Nephron progenitor cell (in vitro differentiated cells): ENCODE measurements at regions not wholly inside any gene's neighbourhood (a gene's known extent, or its start where the extent isn't known, plus 50 kb on each side); places are given as distances from the start of the nearest gene placed in this dataset.

Source experiments
- DNase-seq: peaks from one replicate; pipeline ENCODE4 v3.0.0; 2021
- H3K27ac Mint-ChIP-seq: 2 replicates; pipeline ENCODE4 v1.8.0; 2021; ENCODE audit warnings: mild to moderate bottlenecking, moderate library complexity, mixed read lengths
- H3K27me3 Mint-ChIP-seq: 2 replicates; pipeline ENCODE4 v1.8.0; 2021; ENCODE audit warnings: mild to moderate bottlenecking, low read depth, mixed read lengths; ENCODE audit not compliant: poor library complexity
- H3K36me3 Mint-ChIP-seq: 2 replicates; pipeline ENCODE4 v1.8.0; 2021; ENCODE audit warnings: low read depth, mixed read lengths
- H3K4me1 Mint-ChIP-seq: 2 replicates; pipeline ENCODE4 v1.8.0; 2021; ENCODE audit warnings: mixed read lengths
- H3K4me3 Mint-ChIP-seq: 2 replicates; pipeline ENCODE4 v1.8.0; 2021; ENCODE audit warnings: mild to moderate bottlenecking, moderate library complexity, mixed read lengths
- H3K9me3 Mint-ChIP-seq: 2 replicates; pipeline ENCODE4 v1.8.0; 2021; ENCODE audit warnings: mild to moderate bottlenecking, moderate library complexity, mixed read lengths
- CTCF ChIP-seq: fragments of 200-600 bp; sonication (generic); IDR thresholded peaks from 2 replicates; pipeline ENCODE4 v1.5.0; 2021; ENCODE audit warnings: antibody characterized with exemption

- DNase-seq, result no peak
- H3K9me3 Mint-ChIP-seq, result peaks cover 7% of the 10 kb centered on the region
- H3K27ac Mint-ChIP-seq, result peak overlapping the region; percentile 36
- H3K27me3 Mint-ChIP-seq, result no peaks in the 10 kb centered on the region
- H3K36me3 Mint-ChIP-seq, result no peaks in the 10 kb centered on the region
- no peak overlapping the region for H3K4me3 Mint-ChIP-seq
- peaks cover 12% of the 10 kb centered on the region for H3K4me1 Mint-ChIP-seq
- TF ChIP-seq CTCF, result no peak
Measured at GRCh38 chr10:1942478-1942877, 205.2 kb upstream of the ADARB2 start.

- Mint-ChIP-seq H3K27ac (no peak overlapping the region), H3K4me3 (no peak overlapping the region)
- DNase-seq, result no peak
Measured at GRCh38 chr10:1939016-1939415, 201.7 kb upstream of the ADARB2 start.

GRCh38 chr10:1938317-1938716, 201.0 kb upstream of the ADARB2 start:
- Mint-ChIP-seq H3K36me3 (no peaks in the 10 kb centered on the region), H3K27ac (no peak overlapping the region), H3K4me1 (peaks cover 12% of the 10 kb centered on the region), H3K4me3 (no peak overlapping the region), H3K27me3 (peaks cover 7% of the 10 kb centered on the region), H3K9me3 (no peaks in the 10 kb centered on the region)
- DNase-seq, result no peak
- no peak for TF ChIP-seq CTCF

More at GRCh38 chr10:1939016-1939415, 201.7 kb upstream of the ADARB2 start:
- H3K36me3 Mint-ChIP-seq, result no peaks in the 10 kb centered on the region
- peaks cover 4% of the 10 kb centered on the region for H3K27me3 Mint-ChIP-seq
- no peaks in the 10 kb centered on the region for H3K9me3 Mint-ChIP-seq
- H3K4me1 Mint-ChIP-seq, result peaks cover 12% of the 10 kb centered on the region
- no peak for TF ChIP-seq CTCF

- TF ChIP-seq CTCF, result no peak
- no peaks in the 10 kb centered on the region for H3K36me3 Mint-ChIP-seq
- H3K4me1 Mint-ChIP-seq, result no peaks in the 10 kb centered on the region
Measured at GRCh38 chr10:1935912-1936311, 198.6 kb upstream of the ADARB2 start.

GRCh38 chr10:1933215-1933614, 195.9 kb upstream of the ADARB2 start:
- no peaks in the 10 kb centered on the region for H3K4me1 Mint-ChIP-seq
- H3K9me3 Mint-ChIP-seq, result no peaks in the 10 kb centered on the region
- no peak overlapping the region for H3K27ac Mint-ChIP-seq
- H3K27me3 Mint-ChIP-seq, result peaks cover 33% of the 10 kb centered on the region
- TF ChIP-seq CTCF, result no peak
- DNase-seq, result no peak
- no peak overlapping the region for H3K4me3 Mint-ChIP-seq
- H3K36me3 Mint-ChIP-seq, result no peaks in the 10 kb centered on the region

More at GRCh38 chr10:1935912-1936311, 198.6 kb upstream of the ADARB2 start:
- H3K4me3 Mint-ChIP-seq, result no peak overlapping the region
- peak overlapping the region; percentile 33 for H3K27ac Mint-ChIP-seq
- DNase-seq, result no peak
- peaks cover 22% of the 10 kb centered on the region for H3K27me3 Mint-ChIP-seq
- H3K9me3 Mint-ChIP-seq, result no peaks in the 10 kb centered on the region

- peaks cover 37% of the 10 kb centered on the region for H3K27me3 Mint-ChIP-seq
- no peaks in the 10 kb centered on the region for H3K36me3 Mint-ChIP-seq
- H3K27ac Mint-ChIP-seq, result no peak overlapping the region
- no peak for TF ChIP-seq CTCF
- no peak overlapping the region for H3K4me3 Mint-ChIP-seq
- no peaks in the 10 kb centered on the region for H3K9me3 Mint-ChIP-seq
- DNase-seq, result no peak
- H3K4me1 Mint-ChIP-seq, result no peaks in the 10 kb centered on the region
Measured at GRCh38 chr10:1932692-1933094, 195.4 kb upstream of the ADARB2 start.
